ENCODE measurements at regions not wholly inside any gene's neighbourhood (a gene's known extent, or its start where the extent isn't known, plus 50 kb on each side); places are given as distances from the start of the nearest gene placed in this dataset.

- no peak for TF ChIP-seq CTBP2 (IDR thresholded peaks at IDR 0.05; ENCODE audit: borderline replicate concordance, insufficient read depth, insufficient read length, low read length)
- TF ChIP-seq YY1 (IDR thresholded peaks at IDR 0.05; ENCODE audit: low read depth, low read length): no peak
- 0 out of 4 replicates have a peak, but pooled peaks of 1 of the 2 experiments have one; percentile 13 for TF ChIP-seq RAD21 (IDR thresholded peaks at IDR 0.05 in 1 of 2, conservative IDR thresholded peaks at IDR 0.05 in 1 of 2; ENCODE audit: low read depth in 2 of 2, low read length in 2 of 2)
Observed at GRCh38 chr4:38606587-38606905, 57.5 kb upstream of the KLF3 start (continued).
